ENCODE measurements at regions not wholly inside any gene's neighbourhood (a gene's known extent, or its start where the extent isn't known, plus 50 kb on each side); places are given as distances from the start of the nearest gene placed in this dataset.

DNA sequence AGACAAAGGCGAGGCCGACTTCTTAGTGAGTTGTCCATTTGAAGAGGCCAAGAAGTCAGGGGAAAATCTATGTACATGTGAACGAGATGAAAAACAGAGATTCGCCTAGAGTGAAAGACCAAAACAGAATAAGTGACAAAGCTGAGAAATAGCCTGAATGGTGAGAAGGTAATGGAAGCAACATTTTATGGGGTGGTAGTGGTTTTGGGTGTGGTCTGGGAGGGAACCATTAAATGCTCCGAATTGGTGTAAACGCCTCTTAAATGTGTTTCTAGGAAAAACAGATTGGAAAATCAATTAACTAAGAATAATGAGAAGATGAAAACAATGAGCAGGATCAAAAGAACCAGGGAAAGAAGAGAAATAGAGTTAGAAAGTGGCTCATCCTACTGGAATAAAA is 83.8 kb upstream of the MANSC4 start:
- no peak for TF ChIP-seq EZH2phosphoT487 (IDR thresholded peaks at IDR 0.05; ENCODE audit: borderline replicate concordance, low read depth, low read length)
- no peak for TF ChIP-seq CTCF (conservative IDR thresholded peaks at IDR 0.05; ENCODE audit: low read length)

All from OCI-LY7 (cell line).